ENCODE measurements at regions not wholly inside any gene's neighbourhood (a gene's known extent, or its start where the extent isn't known, plus 50 kb on each side); places are given as distances from the start of the nearest gene placed in this dataset.

DNA sequence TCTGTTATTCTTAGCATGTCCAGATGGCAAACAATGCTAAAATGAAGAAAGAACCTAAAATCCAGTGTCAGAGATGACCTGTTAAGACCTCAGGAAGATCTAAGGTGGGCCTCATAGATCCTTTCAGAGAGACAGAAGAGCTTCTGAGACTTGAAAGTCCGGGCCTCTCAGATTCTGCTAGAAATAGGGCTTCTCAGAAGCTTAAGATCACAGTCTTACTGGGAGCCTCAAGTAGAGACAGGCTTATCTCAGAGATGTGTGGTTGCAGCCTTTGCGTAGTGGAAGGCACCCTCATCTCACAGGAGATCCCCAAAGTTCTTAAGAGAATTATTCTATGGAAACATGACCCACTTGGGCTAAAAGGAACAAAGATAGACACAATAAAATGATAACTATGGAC lies 642.8 kb downstream of the TNS3 start:
- TF ChIP-seq, protein P1, sequence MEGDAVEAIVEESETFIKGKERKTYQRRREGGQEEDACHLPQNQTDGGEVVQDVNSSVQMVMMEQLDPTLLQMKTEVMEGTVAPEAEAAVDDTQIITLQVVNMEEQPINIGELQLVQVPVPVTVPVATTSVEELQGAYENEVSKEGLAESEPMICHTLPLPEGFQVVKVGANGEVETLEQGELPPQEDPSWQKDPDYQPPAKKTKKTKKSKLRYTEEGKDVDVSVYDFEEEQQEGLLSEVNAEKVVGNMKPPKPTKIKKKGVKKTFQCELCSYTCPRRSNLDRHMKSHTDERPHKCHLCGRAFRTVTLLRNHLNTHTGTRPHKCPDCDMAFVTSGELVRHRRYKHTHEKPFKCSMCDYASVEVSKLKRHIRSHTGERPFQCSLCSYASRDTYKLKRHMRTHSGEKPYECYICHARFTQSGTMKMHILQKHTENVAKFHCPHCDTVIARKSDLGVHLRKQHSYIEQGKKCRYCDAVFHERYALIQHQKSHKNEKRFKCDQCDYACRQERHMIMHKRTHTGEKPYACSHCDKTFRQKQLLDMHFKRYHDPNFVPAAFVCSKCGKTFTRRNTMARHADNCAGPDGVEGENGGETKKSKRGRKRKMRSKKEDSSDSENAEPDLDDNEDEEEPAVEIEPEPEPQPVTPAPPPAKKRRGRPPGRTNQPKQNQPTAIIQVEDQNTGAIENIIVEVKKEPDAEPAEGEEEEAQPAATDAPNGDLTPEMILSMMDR (IDR thresholded peaks at IDR 0.05): no peak
- TF ChIP-seq EZH2 (IDR thresholded peaks at IDR 0.05): no peak
- no peak for TF ChIP-seq EZH2phosphoT487 (IDR thresholded peaks at IDR 0.05)
